ENCODE measurements at regions not wholly inside any gene's neighbourhood (a gene's known extent, or its start where the extent isn't known, plus 50 kb on each side); places are given as distances from the start of the nearest gene placed in this dataset.

DNA sequence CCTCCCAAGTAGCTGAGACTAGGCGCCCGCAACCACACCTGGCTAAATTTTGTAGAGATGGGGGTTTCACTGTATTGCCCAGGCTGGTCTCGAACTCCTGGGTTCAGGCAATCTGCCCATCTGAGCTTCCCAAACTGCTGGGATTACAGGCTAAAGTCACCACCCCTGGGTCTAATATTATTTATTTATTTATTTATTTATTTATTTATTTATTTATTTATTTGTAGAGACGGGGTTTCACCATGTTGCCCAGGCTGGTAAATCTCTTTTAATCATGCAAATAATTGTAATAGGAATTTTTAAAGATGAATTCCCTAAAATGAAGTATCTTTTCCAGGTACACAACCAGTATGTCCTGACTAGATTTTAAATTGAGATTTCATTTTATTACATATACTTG is 761.8 kb downstream of the TRAM1L1 start (continued):
- TF ChIP-seq ARHGAP35 (CRISPR knock-in tag; IDR thresholded peaks at IDR 0.05; ENCODE audit: borderline replicate concordance) (no peak), ZNF205 (CRISPR knock-in tag; IDR thresholded peaks at IDR 0.05) (no peak), FOXM1 (CRISPR knock-in tag; IDR thresholded peaks at IDR 0.05) (no peak), MAFF (IDR thresholded peaks at IDR 0.05; ENCODE audit: low read depth, low read length) (no peak), RARA (CRISPR knock-in tag; IDR thresholded peaks at IDR 0.05) (no peak), ZNF607 (CRISPR knock-in tag; IDR thresholded peaks at IDR 0.05; ENCODE audit: borderline replicate concordance) (no peak)
- TF ChIP-seq, protein P1, sequence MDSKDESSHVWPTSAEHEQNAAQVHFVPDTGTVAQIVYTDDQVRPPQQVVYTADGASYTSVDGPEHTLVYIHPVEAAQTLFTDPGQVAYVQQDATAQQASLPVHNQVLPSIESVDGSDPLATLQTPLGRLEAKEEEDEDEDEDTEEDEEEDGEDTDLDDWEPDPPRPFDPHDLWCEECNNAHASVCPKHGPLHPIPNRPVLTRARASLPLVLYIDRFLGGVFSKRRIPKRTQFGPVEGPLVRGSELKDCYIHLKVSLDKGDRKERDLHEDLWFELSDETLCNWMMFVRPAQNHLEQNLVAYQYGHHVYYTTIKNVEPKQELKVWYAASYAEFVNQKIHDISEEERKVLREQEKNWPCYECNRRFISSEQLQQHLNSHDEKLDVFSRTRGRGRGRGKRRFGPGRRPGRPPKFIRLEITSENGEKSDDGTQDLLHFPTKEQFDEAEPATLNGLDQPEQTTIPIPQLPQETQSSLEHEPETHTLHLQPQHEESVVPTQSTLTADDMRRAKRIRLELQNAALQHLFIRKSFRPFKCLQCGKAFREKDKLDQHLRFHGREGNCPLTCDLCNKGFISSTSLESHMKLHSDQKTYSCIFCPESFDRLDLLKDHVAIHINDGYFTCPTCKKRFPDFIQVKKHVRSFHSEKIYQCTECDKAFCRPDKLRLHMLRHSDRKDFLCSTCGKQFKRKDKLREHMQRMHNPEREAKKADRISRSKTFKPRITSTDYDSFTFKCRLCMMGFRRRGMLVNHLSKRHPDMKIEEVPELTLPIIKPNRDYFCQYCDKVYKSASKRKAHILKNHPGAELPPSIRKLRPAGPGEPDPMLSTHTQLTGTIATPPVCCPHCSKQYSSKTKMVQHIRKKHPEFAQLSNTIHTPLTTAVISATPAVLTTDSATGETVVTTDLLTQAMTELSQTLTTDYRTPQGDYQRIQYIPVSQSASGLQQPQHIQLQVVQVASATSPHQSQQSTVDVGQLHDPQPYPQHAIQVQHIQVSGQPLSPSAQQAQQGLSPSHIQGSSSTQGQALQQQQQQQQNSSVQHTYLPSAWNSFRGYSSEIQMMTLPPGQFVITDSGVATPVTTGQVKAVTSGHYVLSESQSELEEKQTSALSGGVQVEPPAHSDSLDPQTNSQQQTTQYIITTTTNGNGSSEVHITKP (CRISPR knock-in tag; IDR thresholded peaks at IDR 0.05; ENCODE audit: low read depth): no peak

DNA sequence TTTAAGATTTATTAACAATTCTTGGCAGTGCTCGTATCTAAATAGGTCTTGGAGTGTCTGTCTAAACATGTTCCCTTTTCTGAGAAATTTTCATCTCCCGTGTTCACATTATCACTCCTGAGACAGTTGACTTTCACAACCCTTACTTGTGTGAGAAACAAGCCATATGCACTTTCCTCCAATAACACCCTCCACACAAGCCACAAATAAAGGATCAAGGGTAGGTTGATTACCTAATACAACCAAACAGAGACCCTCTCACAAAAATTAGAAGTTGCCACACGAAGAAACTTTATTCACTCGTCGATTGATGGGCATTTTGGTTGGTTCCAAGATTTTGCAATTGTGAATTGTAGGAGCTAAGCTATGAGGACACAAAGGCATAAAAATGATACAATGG is 763.9 kb downstream of the TRAM1L1 start:
- BruUV-seq (replicated peaks): no TSS peak
- H3K4me3 ChIP-seq (replicated peaks in 1 of 3; ENCODE audit: insufficient read depth in 1 of 3, low read depth in 2 of 3, low read length in 3 of 3): no peak overlapping the region
- WGBS (ENCODE audit: low lambda C conversion rate): 4% methylated on average over 5 of the region's 5 CpGs
- H3K27ac ChIP-seq (ENCODE audit: extremely low read length, insufficient read depth, low read length): no peak overlapping the region
- ChIA-PET CTCF (ENCODE audit: low intra/inter-chr PET ratio, low total read pairs) (no interaction called here), POLR2A (no interaction called here)
- H3K79me2 ChIP-seq (ENCODE audit: insufficient read depth, low read length): no peaks in the 10 kb centered on the region
- no peak overlapping the region for H3K9ac ChIP-seq (ENCODE audit: insufficient read depth, low read depth, low read length)
- no peaks in the 10 kb centered on the region for H3K9me3 ChIP-seq (ENCODE audit: low read length)
- H3K4me1 ChIP-seq (ENCODE audit: insufficient read depth, low read length): no peaks in the 10 kb centered on the region
- H3K36me3 ChIP-seq (replicated peaks in 1 of 2; ENCODE audit: control insufficient read depth in 1 of 2, insufficient read depth in 2 of 2, low read length in 2 of 2): no peaks in the 10 kb centered on the region
- in situ Hi-C loops (cut with HindIII; ENCODE audit: extremely low pct_ligation_motif_present, low pct_unique_long_range_greater_than_20kb): no loop called here
- no peaks in the 10 kb centered on the region; a peak in 1 of 5 replicates for H3K27me3 ChIP-seq (ENCODE audit: control insufficient read depth in 1 of 2, insufficient read depth in 2 of 2, low read length in 2 of 2)
- DNase-seq (ENCODE audit: low spot score) (no peak), ATAC-seq (no peak), FAIRE-seq (no peak)
- intact Hi-C loops (cut with micrococcal nuclease; ENCODE audit: unreplicated experiment): no loop called here
- no peak overlapping the region for H2AFZ ChIP-seq (ENCODE audit: low read length)
- H4K20me1 ChIP-seq (ENCODE audit: insufficient read depth, low read length): no peaks in the 10 kb centered on the region
- no peak overlapping the region for H3K4me2 ChIP-seq (ENCODE audit: low read depth, low read length)
- TF ChIP-seq FOXK2 (IDR thresholded peaks at IDR 0.05) (no peak), ZNF788 (CRISPR knock-in tag; IDR thresholded peaks at IDR 0.05; ENCODE audit: borderline replicate concordance) (no peak), ZNF256 (CRISPR knock-in tag; conservative IDR thresholded peaks at IDR 0.05) (no peak), ZNF746 (CRISPR knock-in tag; IDR thresholded peaks at IDR 0.05) (no peak), ZNF530 (CRISPR knock-in tag; IDR thresholded peaks at IDR 0.05; ENCODE audit: low read depth) (no peak), NFYB (CRISPR knock-in tag; IDR thresholded peaks at IDR 0.05) (no peak), ARID2 (CRISPR knock-in tag; IDR thresholded peaks at IDR 0.05; ENCODE audit: borderline replicate concordance) (no peak), ZFP36L1 (CRISPR knock-in tag; IDR thresholded peaks at IDR 0.05) (no peak), ZNF460 (CRISPR knock-in tag; IDR thresholded peaks at IDR 0.05; ENCODE audit: borderline replicate concordance) (no peak), ZFY (CRISPR knock-in tag; IDR thresholded peaks at IDR 0.05) (no peak)
- TF ChIP-seq, protein P2, sequence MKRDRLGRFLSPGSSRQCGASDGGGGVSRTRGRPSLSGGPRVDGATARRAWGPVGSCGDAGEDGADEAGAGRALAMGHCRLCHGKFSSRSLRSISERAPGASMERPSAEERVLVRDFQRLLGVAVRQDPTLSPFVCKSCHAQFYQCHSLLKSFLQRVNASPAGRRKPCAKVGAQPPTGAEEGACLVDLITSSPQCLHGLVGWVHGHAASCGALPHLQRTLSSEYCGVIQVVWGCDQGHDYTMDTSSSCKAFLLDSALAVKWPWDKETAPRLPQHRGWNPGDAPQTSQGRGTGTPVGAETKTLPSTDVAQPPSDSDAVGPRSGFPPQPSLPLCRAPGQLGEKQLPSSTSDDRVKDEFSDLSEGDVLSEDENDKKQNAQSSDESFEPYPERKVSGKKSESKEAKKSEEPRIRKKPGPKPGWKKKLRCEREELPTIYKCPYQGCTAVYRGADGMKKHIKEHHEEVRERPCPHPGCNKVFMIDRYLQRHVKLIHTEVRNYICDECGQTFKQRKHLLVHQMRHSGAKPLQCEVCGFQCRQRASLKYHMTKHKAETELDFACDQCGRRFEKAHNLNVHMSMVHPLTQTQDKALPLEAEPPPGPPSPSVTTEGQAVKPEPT (CRISPR knock-in tag; IDR thresholded peaks at IDR 0.05; ENCODE audit: low read depth): no peak
- TF ChIP-seq, protein P3, sequence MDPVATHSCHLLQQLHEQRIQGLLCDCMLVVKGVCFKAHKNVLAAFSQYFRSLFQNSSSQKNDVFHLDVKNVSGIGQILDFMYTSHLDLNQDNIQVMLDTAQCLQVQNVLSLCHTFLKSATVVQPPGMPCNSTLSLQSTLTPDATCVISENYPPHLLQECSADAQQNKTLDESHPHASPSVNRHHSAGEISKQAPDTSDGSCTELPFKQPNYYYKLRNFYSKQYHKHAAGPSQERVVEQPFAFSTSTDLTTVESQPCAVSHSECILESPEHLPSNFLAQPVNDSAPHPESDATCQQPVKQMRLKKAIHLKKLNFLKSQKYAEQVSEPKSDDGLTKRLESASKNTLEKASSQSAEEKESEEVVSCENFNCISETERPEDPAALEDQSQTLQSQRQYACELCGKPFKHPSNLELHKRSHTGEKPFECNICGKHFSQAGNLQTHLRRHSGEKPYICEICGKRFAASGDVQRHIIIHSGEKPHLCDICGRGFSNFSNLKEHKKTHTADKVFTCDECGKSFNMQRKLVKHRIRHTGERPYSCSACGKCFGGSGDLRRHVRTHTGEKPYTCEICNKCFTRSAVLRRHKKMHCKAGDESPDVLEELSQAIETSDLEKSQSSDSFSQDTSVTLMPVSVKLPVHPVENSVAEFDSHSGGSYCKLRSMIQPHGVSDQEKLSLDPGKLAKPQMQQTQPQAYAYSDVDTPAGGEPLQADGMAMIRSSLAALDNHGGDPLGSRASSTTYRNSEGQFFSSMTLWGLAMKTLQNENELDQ (CRISPR knock-in tag; IDR thresholded peaks at IDR 0.05; ENCODE audit: borderline replicate concordance): no peak

All from HepG2 (cell line).